K562 (cell line): ENCODE measurements at regions not wholly inside any gene's neighbourhood (a gene's known extent, or its start where the extent isn't known, plus 50 kb on each side); places are given as distances from the start of the nearest gene placed in this dataset.

Experiments
- ATAC-seq: fragments of 200-7000 bp; cut with Tn5 transposase; 3 replicates; pipeline ENCODE4 v1.9.1; 2020; ENCODE audit warnings: moderate library complexity
- BruUV-seq: library from RNA; stranded (reverse); fragments of 400-500 nt; replicated peaks from 2 replicates; lab custom pipeline; 2021; lab: Mats Ljungman, UMichigan
- CTCF ChIA-PET: fragments of 300-600 bp; formaldehyde crosslinking; extraction: SDS; loops from one replicate; lab custom pipeline; 2021; ENCODE audit warnings: low intra/inter-chr PET ratio; lab: Yijun Ruan, JAX
- POLR2A ChIA-PET: fragments of 300-600, 350-650 bp; sonication (Branson Sonifier 250); formaldehyde crosslinking; extraction: SDS; loops from one replicate; lab custom pipeline; 2021; ENCODE audit warnings: antibody characterized with exemption, inconsistent platforms; lab: Yijun Ruan, JAX
- DNase-seq, 4 experiments: peaks; one replicate each; pipeline versions ENCODE4 v3.0.0 to v3.0.0-alpha.2; 2011 to 2018; ENCODE audit warnings: low spot score in 3 of 4, mixed read lengths in 3 of 4; ENCODE audit errors: extremely low read depth in 1 of 4
- FAIRE-seq: peaks from 2 replicates; lab custom pipeline; 2011; peaks lifted over from hg19 to GRCh38; lab: Jason Lieb, UNC
- H2AFZ ChIP-seq: 2 replicates; pipeline ENCODE4 v1.6.0; 2011; ENCODE audit warnings: low read depth, low read length, control low read depth, inconsistent platforms
- H3K27ac ChIP-seq: fragments of 200-600 bp; 3 replicates; pipeline ENCODE4 v1.8.0; 2011; ENCODE audit warnings: low read depth, mild to moderate bottlenecking, control low read depth, inconsistent platforms, low read length, moderate library complexity, mixed read lengths; ENCODE audit errors: extremely low read depth
- H3K27me3 ChIP-seq, 2 experiments: fragments of 300-600 bp in 1 of 2; 2 replicates in 1 of 2; 3 replicates in 1 of 2; pipeline versions ENCODE4 v1.6.0 to v1.8.0; 2011; ENCODE audit warnings: inconsistent platforms in 2 of 2, low read length in 2 of 2, mild to moderate bottlenecking in 1 of 2, mixed read lengths in 1 of 2, moderate library complexity in 1 of 2; ENCODE audit not compliant: control insufficient read depth in 2 of 2, insufficient read depth in 2 of 2
- H3K36me3 ChIP-seq: fragments of 300-600 bp; 3 replicates; pipeline ENCODE4 v1.8.0; 2011; ENCODE audit warnings: mild to moderate bottlenecking, low read length, inconsistent platforms; ENCODE audit not compliant: control insufficient read depth, insufficient read depth
- H3K4me1 ChIP-seq, 2 experiments: fragments of 200-600 bp in 1 of 2; replicated peaks in 1 of 2; 2 replicates in 1 of 2; 3 replicates in 1 of 2; pipeline versions ENCODE4 v1.5.1 to v1.8.0; 2011; ENCODE audit warnings: inconsistent platforms in 2 of 2, low read length in 2 of 2, mild to moderate bottlenecking in 1 of 2, mixed read lengths in 1 of 2, moderate library complexity in 1 of 2; ENCODE audit not compliant: control insufficient read depth in 2 of 2, insufficient read depth in 2 of 2
- H3K4me2 ChIP-seq: 2 replicates; pipeline ENCODE4 v1.6.1; 2011; ENCODE audit warnings: low read length, control low read depth, inconsistent platforms, mixed read lengths; ENCODE audit not compliant: insufficient read depth
- H3K4me3 ChIP-seq: fragments of 200-600 bp; sonication (generic), shearing (Covaris generic); 2 replicates; pipeline ENCODE4 v1.5.1; 2016; ENCODE audit warnings: control low read depth, inconsistent platforms
- H3K79me2 ChIP-seq: fragments of 200-600 bp; 3 replicates; pipeline ENCODE4 v1.8.0; 2011; ENCODE audit warnings: low read length, inconsistent platforms; ENCODE audit not compliant: control insufficient read depth, insufficient read depth
- H3K9ac ChIP-seq, 2 experiments: 2 replicates each; pipeline versions ENCODE4 v1.6.0 to v1.6.1; 2011; ENCODE audit warnings: low read depth in 2 of 2, low read length in 2 of 2, control low read depth in 1 of 2, inconsistent platforms in 1 of 2, mild to moderate bottlenecking in 1 of 2, mixed read lengths in 1 of 2; ENCODE audit not compliant: insufficient read depth in 1 of 2
- H3K9me1 ChIP-seq: one replicate; pipeline ENCODE4 v1.6.0; 2011; ENCODE audit warnings: inconsistent platforms, mild to moderate bottlenecking, low read length, moderate library complexity; ENCODE audit not compliant: control insufficient read depth, insufficient read depth
- H3K9me3 ChIP-seq: replicated peaks from 2 replicates; pipeline ENCODE4 v1.5.1; 2011; ENCODE audit warnings: low read depth, low read length, inconsistent platforms; ENCODE audit not compliant: control insufficient read depth, insufficient read depth
- H4K20me1 ChIP-seq: replicated peaks from 2 replicates; pipeline ENCODE4 v1.6.1; 2011; ENCODE audit warnings: low read length, inconsistent platforms, mixed read lengths; ENCODE audit not compliant: control insufficient read depth, insufficient read depth
- NR2F6 ChIP-seq: fragments of 450-650 bp; formaldehyde crosslinking; IDR thresholded peaks from 2 replicates; pipeline ENCODE4 v1.4.0; 2020; ENCODE audit warnings: mild to moderate bottlenecking
- PML ChIP-seq: IDR thresholded peaks from 2 replicates; pipeline ENCODE4 v1.6.1; 2012; ENCODE audit warnings: low read length, inconsistent platforms
- in situ Hi-C: fragments of 300-500 bp; cut with MboI; formaldehyde crosslinking; loops from 4 replicates; pipeline ENCODE4 v1.15.0; 2018; ENCODE audit warnings: inconsistent platforms, mixed read lengths
- intact Hi-C: fragments of 100-400 bp; cut with micrococcal nuclease; formaldehyde crosslinking; loops from 2 replicates; pipeline ENCODE4 v1.14.2; 2022
- TF ChIP-seq, protein P1 (sequence below): fragments of 150-350 bp; IDR thresholded peaks from 2 replicates; pipeline ENCODE4 v1.6.1; 2014; ENCODE audit warnings: low read depth, mild to moderate bottlenecking, low read length, borderline replicate concordance

DNA sequence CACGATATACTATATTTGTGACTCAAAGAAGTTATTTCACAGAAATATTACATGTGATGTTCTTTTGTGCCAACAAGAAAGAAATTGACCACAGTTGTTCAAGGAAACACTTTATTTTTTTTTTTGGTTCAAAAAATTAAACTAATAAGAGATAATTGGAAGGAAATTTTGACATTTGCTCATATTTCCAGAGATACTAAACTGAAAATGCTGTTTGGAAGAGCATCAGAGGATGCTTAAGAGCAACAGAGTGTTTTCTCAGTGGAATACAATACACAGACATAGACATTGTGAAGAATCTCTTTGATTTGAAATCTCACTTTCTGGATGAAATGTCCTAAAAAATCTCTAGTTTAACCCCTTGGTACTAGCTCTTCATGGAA lies 760.4 kb upstream of the CXADR start (continued):
- TF ChIP-seq, protein P1, sequence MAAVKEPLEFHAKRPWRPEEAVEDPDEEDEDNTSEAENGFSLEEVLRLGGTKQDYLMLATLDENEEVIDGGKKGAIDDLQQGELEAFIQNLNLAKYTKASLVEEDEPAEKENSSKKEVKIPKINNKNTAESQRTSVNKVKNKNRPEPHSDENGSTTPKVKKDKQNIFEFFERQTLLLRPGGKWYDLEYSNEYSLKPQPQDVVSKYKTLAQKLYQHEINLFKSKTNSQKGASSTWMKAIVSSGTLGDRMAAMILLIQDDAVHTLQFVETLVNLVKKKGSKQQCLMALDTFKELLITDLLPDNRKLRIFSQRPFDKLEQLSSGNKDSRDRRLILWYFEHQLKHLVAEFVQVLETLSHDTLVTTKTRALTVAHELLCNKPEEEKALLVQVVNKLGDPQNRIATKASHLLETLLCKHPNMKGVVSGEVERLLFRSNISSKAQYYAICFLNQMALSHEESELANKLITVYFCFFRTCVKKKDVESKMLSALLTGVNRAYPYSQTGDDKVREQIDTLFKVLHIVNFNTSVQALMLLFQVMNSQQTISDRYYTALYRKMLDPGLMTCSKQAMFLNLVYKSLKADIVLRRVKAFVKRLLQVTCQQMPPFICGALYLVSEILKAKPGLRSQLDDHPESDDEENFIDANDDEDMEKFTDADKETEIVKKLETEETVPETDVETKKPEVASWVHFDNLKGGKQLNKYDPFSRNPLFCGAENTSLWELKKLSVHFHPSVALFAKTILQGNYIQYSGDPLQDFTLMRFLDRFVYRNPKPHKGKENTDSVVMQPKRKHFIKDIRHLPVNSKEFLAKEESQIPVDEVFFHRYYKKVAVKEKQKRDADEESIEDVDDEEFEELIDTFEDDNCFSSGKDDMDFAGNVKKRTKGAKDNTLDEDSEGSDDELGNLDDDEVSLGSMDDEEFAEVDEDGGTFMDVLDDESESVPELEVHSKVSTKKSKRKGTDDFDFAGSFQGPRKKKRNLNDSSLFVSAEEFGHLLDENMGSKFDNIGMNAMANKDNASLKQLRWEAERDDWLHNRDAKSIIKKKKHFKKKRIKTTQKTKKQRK = no peak
- no peak for TF ChIP-seq NR2F6 (CRISPR knock-in tag)

DNA sequence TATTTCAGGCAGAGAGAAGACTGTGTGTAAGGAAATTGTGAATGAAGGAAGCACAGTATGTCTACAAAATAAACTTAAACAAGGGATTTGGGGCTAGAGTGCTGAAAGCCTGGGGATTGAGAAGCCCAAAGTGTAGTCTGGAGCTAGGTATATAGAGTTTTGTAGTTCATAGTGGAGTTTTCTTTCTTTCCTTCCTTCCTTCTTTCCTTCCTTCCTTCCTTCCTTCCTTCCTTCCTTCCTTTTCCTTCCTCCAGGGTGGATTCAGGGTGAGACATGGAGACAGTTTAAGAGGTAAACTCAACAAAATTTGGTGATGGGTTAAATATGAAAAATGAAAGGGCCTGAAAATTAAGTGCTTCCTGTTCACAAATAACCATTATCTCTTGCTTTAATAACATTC lies 757.8 kb upstream of the CXADR start:
- in situ Hi-C loops = no loop called here
- intact Hi-C loops = no loop called here

More for the DNA sequence above, 757.8 kb upstream of the CXADR start:
- no peak for TF ChIP-seq PML
- FAIRE-seq (no peak), DNase-seq (no peak), ATAC-seq (no peak)
- POLR2A ChIA-PET = no interaction called here
- no peak overlapping the region for H3K4me2 ChIP-seq
- no peaks in the 10 kb centered on the region for H3K9me1 ChIP-seq
- no peak overlapping the region for H3K9ac ChIP-seq
- no peaks in the 10 kb centered on the region for H3K79me2 ChIP-seq
- no peaks in the 10 kb centered on the region for H3K27me3 ChIP-seq
- no peaks in the 10 kb centered on the region for H3K4me1 ChIP-seq
- H3K4me3 ChIP-seq = no peak overlapping the region
- CTCF ChIA-PET = no interaction called here
- H4K20me1 ChIP-seq = no peaks in the 10 kb centered on the region
- no peaks in the 10 kb centered on the region for H3K36me3 ChIP-seq
- no peak overlapping the region for H2AFZ ChIP-seq
- H3K9me3 ChIP-seq = no peaks in the 10 kb centered on the region
- H3K27ac ChIP-seq = no peak overlapping the region
- BruUV-seq = no TSS peak
